Ishikawa (cell line): ENCODE measurements at regions not wholly inside any gene's neighbourhood (a gene's known extent, or its start where the extent isn't known, plus 50 kb on each side); places are given as distances from the start of the nearest gene placed in this dataset.

Experiments used
- CREB1 ChIP-seq: IDR thresholded peaks from 2 replicates; pipeline ENCODE4 v1.6.1; 2012; ENCODE audit warnings: low read depth
- EGR1 ChIP-seq: IDR thresholded peaks from 2 replicates; pipeline ENCODE4 v1.6.1; 2012
- EP300 ChIP-seq: IDR thresholded peaks from 2 replicates; pipeline ENCODE4 v1.6.1; 2012; ENCODE audit warnings: borderline replicate concordance
- FOXM1 ChIP-seq: IDR thresholded peaks from 2 replicates; pipeline ENCODE4 v1.6.1; 2012; ENCODE audit warnings: low read depth, borderline replicate concordance
- MAX ChIP-seq: IDR thresholded peaks from 2 replicates; pipeline ENCODE4 v1.6.1; 2012
- NFIC ChIP-seq: IDR thresholded peaks from 2 replicates; pipeline ENCODE4 v1.6.1; 2012
- RAD21 ChIP-seq: IDR thresholded peaks from 2 replicates; pipeline ENCODE4 v1.6.1; 2012; ENCODE audit warnings: low read depth
- REST ChIP-seq: IDR thresholded peaks from 2 replicates; pipeline ENCODE4 v1.6.1; 2012; ENCODE audit warnings: low read depth, mild to moderate bottlenecking
- TAF1 ChIP-seq: IDR thresholded peaks from 2 replicates; pipeline ENCODE4 v1.6.1; 2012; ENCODE audit warnings: low read depth, mild to moderate bottlenecking
- TCF12 ChIP-seq: IDR thresholded peaks from 2 replicates; pipeline ENCODE4 v1.6.1; 2012; ENCODE audit warnings: low read depth
- TEAD4 ChIP-seq: IDR thresholded peaks from 2 replicates; pipeline ENCODE4 v1.6.1; 2012
- USF1 ChIP-seq: IDR thresholded peaks from 2 replicates; pipeline ENCODE4 v1.6.1; 2012
- YY1 ChIP-seq: IDR thresholded peaks from 2 replicates; pipeline ENCODE4 v1.6.1; 2012; ENCODE audit warnings: low read depth
- ZBTB7A ChIP-seq: IDR thresholded peaks from 2 replicates; pipeline ENCODE4 v1.6.1; 2012; ENCODE audit warnings: low read depth

- TF ChIP-seq TAF1 (no peak), EGR1 (no peak), EP300 (no peak), NFIC (no peak), REST (no peak), YY1 (no peak), MAX (no peak), USF1 (no peak), CREB1 (no peak), TEAD4 (no peak), FOXM1 (no peak), TCF12 (no peak), ZBTB7A (no peak), RAD21 (no peak)
Observed at GRCh38 chr7:98483964-98484545, 83.2 kb upstream of the BAIAP2L1 start.
